Hepatocyte (in vitro differentiated cells): ENCODE measurements at regions not wholly inside any gene's neighbourhood (a gene's known extent, or its start where the extent isn't known, plus 50 kb on each side); places are given as distances from the start of the nearest gene placed in this dataset.

ENCODE experiments used
- EZH2 ChIP-seq: fragments of 200-600 bp; sonication (generic); IDR thresholded peaks from 2 replicates; pipeline ENCODE4 v1.6.1; 2016; ENCODE audit warnings: antibody characterized with exemption, mild to moderate bottlenecking, borderline replicate concordance
- EZH2phosphoT487 ChIP-seq: fragments of 200-600 bp; sonication (generic); IDR thresholded peaks from one replicate; pipeline ENCODE4 v1.6.1; 2018; ENCODE audit warnings: antibody characterized with exemption, mild to moderate bottlenecking, low read depth, moderate library complexity; ENCODE audit not compliant: unreplicated experiment, severe bottlenecking
- TF ChIP-seq, protein P1 (sequence below): fragments of 200-600 bp; sonication (generic); IDR thresholded peaks from 2 replicates; pipeline ENCODE4 v1.5.1; 2016; ENCODE audit warnings: antibody characterized with exemption, mild to moderate bottlenecking; ENCODE audit not compliant: poor library complexity

DNA sequence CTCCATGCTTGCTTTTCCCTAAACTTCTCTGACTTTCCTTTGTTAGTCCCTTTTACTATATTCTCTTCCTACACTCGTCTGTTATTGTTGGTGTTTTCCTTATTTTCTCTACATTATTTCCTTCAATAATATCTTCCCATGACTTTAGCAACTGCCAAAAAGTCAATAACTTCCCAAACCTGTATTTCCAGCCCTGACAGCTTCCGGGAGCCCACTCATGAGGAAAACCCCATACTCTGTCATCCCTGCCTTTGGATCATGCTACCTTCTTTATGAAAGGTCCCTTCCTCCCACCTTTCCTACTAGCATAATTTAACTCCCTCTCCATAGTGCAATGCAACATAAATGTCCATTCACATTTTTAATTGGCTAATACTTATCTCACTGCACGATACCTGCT, 144.0 kb upstream of the CDH6 start:
- TF ChIP-seq EZH2 (no peak), EZH2phosphoT487 (no peak)
- TF ChIP-seq, protein P1, sequence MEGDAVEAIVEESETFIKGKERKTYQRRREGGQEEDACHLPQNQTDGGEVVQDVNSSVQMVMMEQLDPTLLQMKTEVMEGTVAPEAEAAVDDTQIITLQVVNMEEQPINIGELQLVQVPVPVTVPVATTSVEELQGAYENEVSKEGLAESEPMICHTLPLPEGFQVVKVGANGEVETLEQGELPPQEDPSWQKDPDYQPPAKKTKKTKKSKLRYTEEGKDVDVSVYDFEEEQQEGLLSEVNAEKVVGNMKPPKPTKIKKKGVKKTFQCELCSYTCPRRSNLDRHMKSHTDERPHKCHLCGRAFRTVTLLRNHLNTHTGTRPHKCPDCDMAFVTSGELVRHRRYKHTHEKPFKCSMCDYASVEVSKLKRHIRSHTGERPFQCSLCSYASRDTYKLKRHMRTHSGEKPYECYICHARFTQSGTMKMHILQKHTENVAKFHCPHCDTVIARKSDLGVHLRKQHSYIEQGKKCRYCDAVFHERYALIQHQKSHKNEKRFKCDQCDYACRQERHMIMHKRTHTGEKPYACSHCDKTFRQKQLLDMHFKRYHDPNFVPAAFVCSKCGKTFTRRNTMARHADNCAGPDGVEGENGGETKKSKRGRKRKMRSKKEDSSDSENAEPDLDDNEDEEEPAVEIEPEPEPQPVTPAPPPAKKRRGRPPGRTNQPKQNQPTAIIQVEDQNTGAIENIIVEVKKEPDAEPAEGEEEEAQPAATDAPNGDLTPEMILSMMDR = no peak
